ENCODE measurements at regions not wholly inside any gene's neighbourhood (a gene's known extent, or its start where the extent isn't known, plus 50 kb on each side); places are given as distances from the start of the nearest gene placed in this dataset.

DNA sequence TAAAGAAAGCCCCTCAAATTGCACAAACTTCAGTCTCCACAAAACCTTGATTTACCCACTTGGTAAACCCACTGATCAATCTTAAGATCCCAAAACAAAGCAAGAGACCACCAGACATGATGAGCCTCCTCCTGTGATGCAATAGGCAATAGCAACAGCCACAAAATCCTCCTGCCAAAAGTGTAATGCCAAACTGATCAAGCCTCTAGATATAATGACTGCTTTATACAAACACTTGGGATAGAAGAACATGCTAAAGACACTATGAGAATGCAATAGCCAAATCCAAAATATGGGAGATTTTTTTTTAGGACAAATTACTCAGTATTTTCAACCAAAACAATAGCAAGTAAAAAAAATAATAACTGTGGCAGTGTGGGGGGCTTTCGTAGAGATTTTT lies 64.9 kb upstream of the PTGFRN start:
- TF ChIP-seq, protein P1, sequence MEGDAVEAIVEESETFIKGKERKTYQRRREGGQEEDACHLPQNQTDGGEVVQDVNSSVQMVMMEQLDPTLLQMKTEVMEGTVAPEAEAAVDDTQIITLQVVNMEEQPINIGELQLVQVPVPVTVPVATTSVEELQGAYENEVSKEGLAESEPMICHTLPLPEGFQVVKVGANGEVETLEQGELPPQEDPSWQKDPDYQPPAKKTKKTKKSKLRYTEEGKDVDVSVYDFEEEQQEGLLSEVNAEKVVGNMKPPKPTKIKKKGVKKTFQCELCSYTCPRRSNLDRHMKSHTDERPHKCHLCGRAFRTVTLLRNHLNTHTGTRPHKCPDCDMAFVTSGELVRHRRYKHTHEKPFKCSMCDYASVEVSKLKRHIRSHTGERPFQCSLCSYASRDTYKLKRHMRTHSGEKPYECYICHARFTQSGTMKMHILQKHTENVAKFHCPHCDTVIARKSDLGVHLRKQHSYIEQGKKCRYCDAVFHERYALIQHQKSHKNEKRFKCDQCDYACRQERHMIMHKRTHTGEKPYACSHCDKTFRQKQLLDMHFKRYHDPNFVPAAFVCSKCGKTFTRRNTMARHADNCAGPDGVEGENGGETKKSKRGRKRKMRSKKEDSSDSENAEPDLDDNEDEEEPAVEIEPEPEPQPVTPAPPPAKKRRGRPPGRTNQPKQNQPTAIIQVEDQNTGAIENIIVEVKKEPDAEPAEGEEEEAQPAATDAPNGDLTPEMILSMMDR (IDR thresholded peaks at IDR 0.05): no peak
- TF ChIP-seq POLR2A (IDR thresholded peaks at IDR 0.05) (no peak), EP300 (IDR thresholded peaks at IDR 0.05) (no peak)
